ENCODE measurements at regions not wholly inside any gene's neighbourhood (a gene's known extent, or its start where the extent isn't known, plus 50 kb on each side); places are given as distances from the start of the nearest gene placed in this dataset.
A peak's percentile ranks its signal among the peaks of the same experiment; 100 is the strongest.

DNA sequence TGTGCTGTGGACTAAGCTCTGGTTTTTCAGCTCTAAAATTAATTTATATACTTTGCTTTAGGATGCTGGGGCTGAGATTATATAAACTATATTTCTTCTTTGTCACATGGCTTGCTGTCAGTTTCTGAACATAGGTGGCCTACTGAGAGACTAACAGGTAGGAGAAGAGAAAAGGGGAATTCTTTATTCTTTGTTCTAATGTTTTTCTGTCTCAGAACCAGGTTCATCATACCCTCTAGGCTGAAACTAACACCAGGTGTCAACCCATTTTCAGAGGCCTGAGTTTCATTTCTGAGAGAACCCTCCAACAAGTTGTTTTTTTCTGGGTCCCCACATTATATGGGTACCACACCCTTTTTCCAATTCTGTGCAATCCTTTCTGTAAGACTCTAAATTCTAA lies 843.6 kb downstream of the TRIB2 start (continued):
- no peak for TF ChIP-seq JUND (IDR thresholded peaks at IDR 0.05; ENCODE audit: low read depth, low read length)
- TF ChIP-seq, protein P1, sequence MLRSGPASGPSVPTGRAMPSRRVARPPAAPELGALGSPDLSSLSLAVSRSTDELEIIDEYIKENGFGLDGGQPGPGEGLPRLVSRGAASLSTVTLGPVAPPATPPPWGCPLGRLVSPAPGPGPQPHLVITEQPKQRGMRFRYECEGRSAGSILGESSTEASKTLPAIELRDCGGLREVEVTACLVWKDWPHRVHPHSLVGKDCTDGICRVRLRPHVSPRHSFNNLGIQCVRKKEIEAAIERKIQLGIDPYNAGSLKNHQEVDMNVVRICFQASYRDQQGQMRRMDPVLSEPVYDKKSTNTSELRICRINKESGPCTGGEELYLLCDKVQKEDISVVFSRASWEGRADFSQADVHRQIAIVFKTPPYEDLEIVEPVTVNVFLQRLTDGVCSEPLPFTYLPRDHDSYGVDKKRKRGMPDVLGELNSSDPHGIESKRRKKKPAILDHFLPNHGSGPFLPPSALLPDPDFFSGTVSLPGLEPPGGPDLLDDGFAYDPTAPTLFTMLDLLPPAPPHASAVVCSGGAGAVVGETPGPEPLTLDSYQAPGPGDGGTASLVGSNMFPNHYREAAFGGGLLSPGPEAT (IDR thresholded peaks at IDR 0.05; ENCODE audit: low read depth), result peak; percentile 48; the same call in 1 of the 2 replicates

DNA sequence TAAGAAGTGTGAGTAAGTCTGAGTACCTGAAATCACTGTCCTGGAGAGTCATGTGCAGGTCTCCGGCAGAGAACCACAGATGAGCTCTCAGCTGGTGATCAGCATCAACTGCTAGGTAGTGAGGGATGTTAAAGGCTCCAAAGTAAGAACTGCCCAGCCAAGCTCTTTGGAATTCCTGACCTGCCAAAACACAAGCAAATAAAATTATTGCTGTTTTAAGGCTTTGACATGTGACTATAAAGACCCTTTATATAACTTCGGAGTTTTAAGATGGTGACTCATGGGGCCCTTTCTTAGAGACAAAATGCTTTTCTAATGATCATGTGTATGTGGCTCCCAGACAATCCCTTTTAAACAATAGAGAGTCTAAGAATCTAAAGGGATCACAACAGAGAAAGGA lies 855.7 kb downstream of the TRIB2 start:
- intact Hi-C loops (cut with micrococcal nuclease; ENCODE audit: unreplicated experiment) (no loop called here), in situ Hi-C loops (cut with MboI) (no loop called here)
- H3K4me2 ChIP-seq (ENCODE audit: control insufficient read depth, insufficient read depth), result no peak overlapping the region
- BruUV-seq (replicated peaks), result no TSS peak
- no peaks in the 10 kb centered on the region for H3K36me3 ChIP-seq (ENCODE audit: control insufficient read depth in 2 of 2, insufficient read depth in 2 of 2, low read length in 1 of 2)
- H2AFZ ChIP-seq (ENCODE audit: control insufficient read depth, low read depth, low read length), result no peak overlapping the region
- CTCF ChIA-PET, result no interaction called here
- no peaks in the 10 kb centered on the region for H3K79me2 ChIP-seq (ENCODE audit: control insufficient read depth, insufficient read depth, low read length)
- RAD21 ChIA-PET (ENCODE audit: unreplicated experiment), result no interaction called here
- POLR2A ChIA-PET, result no interaction called here
- no peaks in the 10 kb centered on the region for H3K9me3 ChIP-seq (replicated peaks; ENCODE audit: control insufficient read depth, insufficient read depth, low read length)
- 58% methylated on average over 2 of the region's 2 CpGs for WGBS (ENCODE audit: insufficient coverage, insufficient replicate concordance, low lambda C conversion rate, missing lambda C conversion rate)
- FAIRE-seq (no peak), ATAC-seq (no peak), DNase-seq (ENCODE audit: low read depth, low spot score) (no peak)
- SMC1A ChIA-PET (ENCODE audit: uncharacterized antibody, unreplicated experiment), result no interaction called here
- H3K4me3 ChIP-seq, result no peak overlapping the region
- H4K20me1 ChIP-seq (ENCODE audit: control insufficient read depth, insufficient read depth), result no peaks in the 10 kb centered on the region
- no peak overlapping the region for H3K27ac ChIP-seq (ENCODE audit: control insufficient read depth, insufficient read depth)
- no peaks in the 10 kb centered on the region for H3K4me1 ChIP-seq (ENCODE audit: control insufficient read depth, insufficient read depth, low read length)
- no peaks in the 10 kb centered on the region for H3K27me3 ChIP-seq (replicated peaks in 1 of 2; ENCODE audit: control insufficient read depth in 2 of 2, insufficient read depth in 2 of 2, low read length in 1 of 2)
- no peak overlapping the region for H3K9ac ChIP-seq (ENCODE audit: control insufficient read depth, insufficient read depth, low read length)
- TF ChIP-seq, protein P2, sequence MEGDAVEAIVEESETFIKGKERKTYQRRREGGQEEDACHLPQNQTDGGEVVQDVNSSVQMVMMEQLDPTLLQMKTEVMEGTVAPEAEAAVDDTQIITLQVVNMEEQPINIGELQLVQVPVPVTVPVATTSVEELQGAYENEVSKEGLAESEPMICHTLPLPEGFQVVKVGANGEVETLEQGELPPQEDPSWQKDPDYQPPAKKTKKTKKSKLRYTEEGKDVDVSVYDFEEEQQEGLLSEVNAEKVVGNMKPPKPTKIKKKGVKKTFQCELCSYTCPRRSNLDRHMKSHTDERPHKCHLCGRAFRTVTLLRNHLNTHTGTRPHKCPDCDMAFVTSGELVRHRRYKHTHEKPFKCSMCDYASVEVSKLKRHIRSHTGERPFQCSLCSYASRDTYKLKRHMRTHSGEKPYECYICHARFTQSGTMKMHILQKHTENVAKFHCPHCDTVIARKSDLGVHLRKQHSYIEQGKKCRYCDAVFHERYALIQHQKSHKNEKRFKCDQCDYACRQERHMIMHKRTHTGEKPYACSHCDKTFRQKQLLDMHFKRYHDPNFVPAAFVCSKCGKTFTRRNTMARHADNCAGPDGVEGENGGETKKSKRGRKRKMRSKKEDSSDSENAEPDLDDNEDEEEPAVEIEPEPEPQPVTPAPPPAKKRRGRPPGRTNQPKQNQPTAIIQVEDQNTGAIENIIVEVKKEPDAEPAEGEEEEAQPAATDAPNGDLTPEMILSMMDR (IDR thresholded peaks at IDR 0.05 in 2 of 3, conservative IDR thresholded peaks at IDR 0.05 in 1 of 3; ENCODE audit: control insufficient read depth in 2 of 3, extremely low read depth in 1 of 3, insufficient read depth in 1 of 3, low read depth in 3 of 3, low read length in 3 of 3), result no peak
- TF ChIP-seq EED (IDR thresholded peaks at IDR 0.05; ENCODE audit: low read depth), result no peak
- no peak for TF ChIP-seq FOXK2 (IDR thresholded peaks at IDR 0.05)
- TF ChIP-seq, protein P3, sequence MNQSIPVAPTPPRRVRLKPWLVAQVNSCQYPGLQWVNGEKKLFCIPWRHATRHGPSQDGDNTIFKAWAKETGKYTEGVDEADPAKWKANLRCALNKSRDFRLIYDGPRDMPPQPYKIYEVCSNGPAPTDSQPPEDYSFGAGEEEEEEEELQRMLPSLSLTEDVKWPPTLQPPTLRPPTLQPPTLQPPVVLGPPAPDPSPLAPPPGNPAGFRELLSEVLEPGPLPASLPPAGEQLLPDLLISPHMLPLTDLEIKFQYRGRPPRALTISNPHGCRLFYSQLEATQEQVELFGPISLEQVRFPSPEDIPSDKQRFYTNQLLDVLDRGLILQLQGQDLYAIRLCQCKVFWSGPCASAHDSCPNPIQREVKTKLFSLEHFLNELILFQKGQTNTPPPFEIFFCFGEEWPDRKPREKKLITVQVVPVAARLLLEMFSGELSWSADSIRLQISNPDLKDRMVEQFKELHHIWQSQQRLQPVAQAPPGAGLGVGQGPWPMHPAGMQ (IDR thresholded peaks at IDR 0.05; ENCODE audit: borderline replicate concordance), result no peak
- no peak for TF ChIP-seq ZSCAN29 (IDR thresholded peaks at IDR 0.05)
- TF ChIP-seq HDAC2 (IDR thresholded peaks at IDR 0.05), result no peak
- TF ChIP-seq, protein P4, sequence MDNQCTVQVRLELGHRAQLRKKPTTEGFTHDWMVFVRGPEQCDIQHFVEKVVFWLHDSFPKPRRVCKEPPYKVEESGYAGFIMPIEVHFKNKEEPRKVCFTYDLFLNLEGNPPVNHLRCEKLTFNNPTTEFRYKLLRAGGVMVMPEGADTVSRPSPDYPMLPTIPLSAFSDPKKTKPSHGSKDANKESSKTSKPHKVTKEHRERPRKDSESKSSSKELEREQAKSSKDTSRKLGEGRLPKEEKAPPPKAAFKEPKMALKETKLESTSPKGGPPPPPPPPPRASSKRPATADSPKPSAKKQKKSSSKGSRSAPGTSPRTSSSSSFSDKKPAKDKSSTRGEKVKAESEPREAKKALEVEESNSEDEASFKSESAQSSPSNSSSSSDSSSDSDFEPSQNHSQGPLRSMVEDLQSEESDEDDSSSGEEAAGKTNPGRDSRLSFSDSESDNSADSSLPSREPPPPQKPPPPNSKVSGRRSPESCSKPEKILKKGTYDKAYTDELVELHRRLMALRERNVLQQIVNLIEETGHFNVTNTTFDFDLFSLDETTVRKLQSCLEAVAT (IDR thresholded peaks at IDR 0.05), result no peak
- TF ChIP-seq ASH2L (IDR thresholded peaks at IDR 0.05; ENCODE audit: borderline replicate concordance, low read depth), result no peak
- TF ChIP-seq SMAD5 (IDR thresholded peaks at IDR 0.05; ENCODE audit: low read depth), result no peak
- TF ChIP-seq, protein P5, sequence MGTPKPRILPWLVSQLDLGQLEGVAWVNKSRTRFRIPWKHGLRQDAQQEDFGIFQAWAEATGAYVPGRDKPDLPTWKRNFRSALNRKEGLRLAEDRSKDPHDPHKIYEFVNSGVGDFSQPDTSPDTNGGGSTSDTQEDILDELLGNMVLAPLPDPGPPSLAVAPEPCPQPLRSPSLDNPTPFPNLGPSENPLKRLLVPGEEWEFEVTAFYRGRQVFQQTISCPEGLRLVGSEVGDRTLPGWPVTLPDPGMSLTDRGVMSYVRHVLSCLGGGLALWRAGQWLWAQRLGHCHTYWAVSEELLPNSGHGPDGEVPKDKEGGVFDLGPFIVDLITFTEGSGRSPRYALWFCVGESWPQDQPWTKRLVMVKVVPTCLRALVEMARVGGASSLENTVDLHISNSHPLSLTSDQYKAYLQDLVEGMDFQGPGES (IDR thresholded peaks at IDR 0.05), result no peak
- no peak for TF ChIP-seq JUNB (IDR thresholded peaks at IDR 0.05)
- TF ChIP-seq CBX3 (IDR thresholded peaks at IDR 0.05; ENCODE audit: borderline replicate concordance, low read depth), result no peak
- no peak for TF ChIP-seq MEF2B (IDR thresholded peaks at IDR 0.05; ENCODE audit: partially characterized antibody, poor library complexity, severe bottlenecking)
- no peak for TF ChIP-seq POU2F2 (IDR thresholded peaks at IDR 0.05; ENCODE audit: borderline replicate concordance, low read depth, low read length)
